C1 segment of cervical spinal cord (tissue), 14 donors: ENCODE measurements at regions not wholly inside any gene's neighbourhood (a gene's known extent, or its start where the extent isn't known, plus 50 kb on each side); places are given as distances from the start of the nearest gene placed in this dataset.

ENCODE experiments used
- DNase-seq, 14 donors: peaks; one replicate each; lab custom pipeline; 2025; lab: John Stamatoyannopoulos, UW

DNA sequence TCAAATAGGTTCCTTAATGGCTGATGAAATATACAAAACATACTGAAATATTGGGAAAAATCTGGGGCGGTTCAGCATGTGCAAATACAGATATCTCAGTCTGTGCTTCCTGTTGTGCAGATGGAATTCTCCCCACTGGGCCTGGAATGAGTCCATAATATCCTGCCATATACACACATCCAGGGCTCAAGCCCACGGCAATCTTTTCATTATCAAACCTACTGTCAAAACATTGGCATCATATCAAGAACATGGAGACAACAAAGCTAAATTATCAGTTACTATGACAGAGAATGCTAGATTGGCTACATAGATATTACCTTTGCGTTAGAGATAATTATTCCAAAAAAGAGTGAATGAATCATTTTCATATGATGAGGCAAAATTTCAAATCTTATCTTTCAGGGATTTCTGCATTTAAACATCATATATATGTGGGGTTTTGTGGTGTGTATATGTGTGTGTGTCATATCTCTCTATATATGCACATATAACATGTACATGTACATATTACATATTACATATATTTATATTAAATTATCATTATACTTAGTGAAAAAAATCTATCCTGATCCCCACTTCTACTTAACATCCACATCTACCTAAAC is 713.3 kb downstream of the GBE1 start:
- no peak for DNase-seq

DNA sequence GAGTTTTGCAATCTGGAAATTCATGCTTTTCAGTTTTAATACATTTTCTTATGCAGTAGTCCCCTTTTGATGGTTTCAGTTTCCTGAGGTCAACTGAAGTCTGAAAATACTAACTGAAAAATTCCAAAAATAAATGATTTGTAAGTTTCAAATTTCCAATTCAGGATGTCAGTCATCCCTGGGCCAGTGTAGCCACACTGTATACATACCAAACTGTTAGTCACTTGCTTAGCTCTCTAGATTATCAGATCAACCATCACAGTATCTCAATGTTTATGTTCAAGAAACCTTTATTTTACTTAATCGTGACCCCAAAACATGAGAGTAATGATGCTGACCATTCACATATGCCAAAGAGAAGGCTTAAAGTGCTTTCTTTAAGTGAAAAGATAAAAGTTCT is 715.5 kb downstream of the GBE1 start:
- no peak for DNase-seq

DNA sequence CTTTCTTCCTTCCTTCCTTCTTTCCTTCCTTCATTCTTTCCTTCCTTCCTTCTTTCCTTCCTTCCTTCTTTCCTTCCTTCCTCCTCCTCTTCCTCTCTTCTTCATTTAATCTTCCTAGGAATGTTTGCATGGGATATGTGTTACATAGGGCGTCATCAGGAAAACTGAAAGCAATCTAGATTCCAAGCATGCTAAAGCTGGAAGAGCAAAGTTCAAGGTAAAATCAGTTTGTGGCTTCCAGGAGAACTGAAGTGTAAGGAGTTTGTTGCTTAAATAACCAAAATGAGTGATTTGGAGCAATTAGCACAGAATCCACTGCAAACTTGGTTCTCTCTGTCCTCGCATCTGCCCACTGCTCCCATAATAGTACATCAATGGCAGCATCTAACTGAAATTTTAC is 716.2 kb downstream of the GBE1 start:
- DNase-seq: no peak

DNA sequence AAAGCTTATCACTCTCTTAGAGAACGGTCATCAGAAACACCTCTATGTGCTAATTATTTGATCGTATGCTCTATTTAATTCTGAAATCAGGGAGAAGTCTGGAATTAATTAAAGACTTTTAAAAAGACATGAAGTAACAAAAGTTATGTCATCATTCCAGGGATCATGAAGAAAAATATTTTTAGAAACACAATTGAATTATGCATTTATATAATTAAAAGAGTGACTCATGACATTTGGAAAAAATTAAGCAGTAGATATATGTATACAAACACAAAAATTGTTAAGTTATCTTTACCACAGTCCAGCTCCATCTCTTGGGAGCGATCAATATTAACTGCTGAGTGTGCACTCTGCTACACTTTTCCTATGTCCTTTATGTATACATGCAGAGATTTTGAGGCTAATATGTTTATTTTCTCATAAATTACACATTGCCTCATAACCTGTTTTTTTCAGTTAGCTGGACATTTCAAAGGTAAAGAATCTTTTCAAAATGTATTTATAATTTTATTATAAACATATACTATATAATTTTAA is 717.7 kb downstream of the GBE1 start:
- DNase-seq: no peak

DNA sequence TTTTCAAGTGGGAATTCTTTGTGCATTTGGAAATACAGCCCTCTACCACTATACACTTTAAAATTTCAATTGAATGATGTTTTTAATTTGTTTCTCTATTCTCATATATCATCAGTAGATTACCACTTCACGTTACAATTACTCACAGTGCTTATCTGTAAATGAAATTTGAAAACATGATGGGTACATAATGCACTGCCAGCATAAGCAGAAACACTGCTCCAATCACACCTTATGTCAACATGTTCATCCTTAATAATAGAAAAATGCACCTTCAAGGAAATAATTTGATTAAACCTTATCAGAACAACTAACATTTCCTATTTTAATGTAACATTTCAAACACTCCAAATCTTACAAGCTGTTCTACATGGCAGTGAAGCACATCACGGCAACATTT is 718.4 kb downstream of the GBE1 start:
- no peak for DNase-seq

DNA sequence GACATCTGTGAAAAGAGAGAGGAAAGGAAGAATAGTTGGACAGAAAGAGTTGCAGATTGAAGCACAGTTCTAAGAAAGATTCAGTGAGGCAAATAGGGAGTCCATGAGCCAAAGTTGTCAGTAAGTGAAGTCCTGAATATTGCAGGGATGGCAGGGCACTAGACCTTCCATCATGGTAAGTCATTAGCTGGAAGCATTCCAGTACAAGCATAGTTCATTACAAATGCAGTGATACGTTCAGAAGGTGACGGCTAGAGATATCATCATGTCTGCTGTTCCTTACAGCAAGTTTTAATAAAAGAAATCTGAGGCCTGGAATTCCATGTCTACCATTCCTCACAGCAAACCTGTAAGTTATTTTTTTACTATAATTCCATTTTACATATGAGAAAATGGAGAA is 720.1 kb downstream of the GBE1 start:
- DNase-seq: no peak

DNA sequence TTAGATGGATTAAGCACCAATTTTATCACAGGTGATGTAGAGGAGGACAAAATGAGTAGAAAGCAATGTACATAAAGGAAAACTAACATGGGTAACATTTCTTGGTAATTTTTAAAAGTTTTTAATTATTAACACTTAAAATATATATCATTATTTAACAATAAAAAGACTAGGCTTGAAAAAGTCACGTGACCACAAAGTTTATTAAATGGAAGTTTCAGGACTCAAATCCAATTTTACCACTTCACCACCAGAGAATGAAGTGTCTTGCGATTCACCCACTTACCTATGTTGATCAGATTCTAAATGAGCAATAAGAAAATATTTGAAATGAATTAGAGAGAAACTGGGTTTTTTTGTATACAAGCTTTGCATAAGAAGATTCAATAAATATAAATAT is 721.3 kb downstream of the GBE1 start:
- DNase-seq: no peak

DNA sequence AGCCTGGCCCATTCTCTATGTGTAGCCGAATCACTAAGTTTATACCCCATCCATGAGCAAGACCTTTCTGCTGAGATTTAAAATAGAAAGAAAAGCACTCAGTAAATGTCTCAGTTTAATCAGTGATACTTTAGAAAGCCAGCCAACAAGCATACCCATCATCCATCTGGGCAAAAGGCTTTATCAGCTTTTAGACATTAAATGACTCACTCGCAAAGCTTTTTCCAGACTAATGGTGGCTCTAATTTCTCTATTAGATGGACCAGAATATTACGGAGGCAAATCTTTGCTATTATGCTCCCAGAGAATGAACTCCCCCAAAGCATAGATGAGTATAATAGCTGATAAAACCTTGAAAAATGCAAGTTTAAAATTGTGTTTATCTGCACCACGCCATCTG is 727.8 kb downstream of the GBE1 start:
- no peak for DNase-seq

DNA sequence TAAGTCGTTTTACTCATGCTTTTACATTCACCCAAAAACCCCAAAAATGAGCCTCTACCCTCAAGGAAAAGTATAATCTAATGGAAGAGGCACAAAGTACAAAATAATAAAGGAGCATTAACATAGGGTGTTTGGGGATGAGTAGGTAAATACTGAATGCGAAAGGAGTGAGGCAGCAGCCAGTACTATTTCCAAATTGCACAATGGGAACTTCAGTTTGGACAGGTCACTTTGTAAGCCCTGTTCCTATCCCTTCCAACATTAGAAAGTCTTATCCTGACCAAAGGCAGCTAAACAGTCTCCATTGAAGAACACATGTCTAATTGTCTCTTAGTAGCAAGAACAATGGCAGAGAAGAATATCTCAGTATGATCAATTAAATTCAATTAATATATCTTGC is 728.3 kb downstream of the GBE1 start:
- DNase-seq: no peak

DNA sequence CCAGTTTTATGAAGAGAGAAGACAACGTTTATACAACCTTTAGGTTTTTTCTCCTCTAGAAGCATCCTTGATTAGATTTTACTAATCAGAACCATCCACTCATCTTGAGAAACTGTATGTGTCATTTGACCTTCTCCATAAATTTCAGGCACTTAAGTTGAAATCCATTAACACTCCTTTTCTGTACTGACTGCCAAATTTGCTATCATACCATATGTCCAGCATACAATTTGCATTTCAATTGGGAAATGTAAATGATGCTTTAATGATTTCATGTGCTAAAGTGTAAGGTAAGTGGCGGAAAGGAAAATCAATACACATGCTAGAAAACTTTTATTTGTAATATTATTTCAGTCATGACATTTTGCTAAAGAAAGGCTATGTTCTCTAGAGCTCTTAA is 731.6 kb downstream of the GBE1 start:
- DNase-seq: no peak

DNA sequence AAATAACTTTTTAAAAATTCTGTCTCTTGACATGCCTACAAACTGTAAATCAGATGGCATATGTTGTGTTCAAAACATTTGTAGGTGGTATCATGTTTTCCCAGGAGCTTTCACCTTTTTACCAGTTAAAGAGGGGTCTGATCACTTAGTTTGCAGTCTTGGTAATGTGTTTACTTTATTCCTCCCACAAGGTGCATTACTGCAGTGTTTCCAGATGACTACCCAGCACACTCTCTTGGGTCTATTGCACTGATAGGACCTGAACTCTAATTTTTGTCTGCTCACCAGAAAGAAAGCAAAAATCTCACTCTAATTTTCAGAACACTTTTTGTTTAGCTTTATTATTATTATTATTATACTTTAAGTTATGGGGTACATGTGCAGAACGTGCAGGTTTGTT is 734.1 kb downstream of the GBE1 start:
- DNase-seq: no peak

DNA sequence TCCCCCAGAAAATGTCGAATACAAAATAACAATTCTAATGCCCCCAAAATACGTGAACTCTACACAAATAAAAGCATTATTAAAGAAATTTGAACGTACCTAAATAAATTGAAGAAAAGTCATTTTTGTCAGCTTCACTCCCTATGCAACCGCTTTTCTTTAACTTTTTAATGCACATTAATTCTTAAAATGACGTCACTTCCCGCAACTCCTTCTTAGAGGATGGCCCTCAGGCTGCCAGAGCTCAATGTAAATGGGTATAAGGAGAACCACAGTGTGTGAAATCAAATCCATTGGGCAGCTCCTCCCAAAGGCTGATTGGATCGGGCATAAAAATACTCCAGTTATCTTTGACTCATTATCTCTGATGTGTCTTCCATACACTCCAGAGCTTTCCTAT is 736.9 kb downstream of the GBE1 start:
- DNase-seq: no peak

DNA sequence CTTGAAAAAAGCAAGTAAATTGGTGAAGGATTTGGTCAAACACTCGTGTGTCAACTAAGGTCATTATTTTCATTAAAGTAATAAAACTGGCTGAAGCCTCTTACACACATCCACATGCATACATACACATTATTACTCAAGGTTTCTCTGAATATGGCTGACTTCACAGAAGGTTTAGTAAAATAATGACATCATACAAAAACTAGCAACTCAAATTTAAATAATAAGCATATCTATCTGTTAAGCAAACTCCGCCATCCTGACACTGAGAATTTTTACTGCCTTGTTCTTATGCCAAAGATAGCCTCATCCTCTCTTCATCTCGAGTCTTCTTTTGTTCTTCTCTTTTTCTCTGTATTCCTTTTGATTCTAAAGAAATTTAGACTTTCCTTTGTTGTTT is 739.1 kb downstream of the GBE1 start:
- no peak for DNase-seq

DNA sequence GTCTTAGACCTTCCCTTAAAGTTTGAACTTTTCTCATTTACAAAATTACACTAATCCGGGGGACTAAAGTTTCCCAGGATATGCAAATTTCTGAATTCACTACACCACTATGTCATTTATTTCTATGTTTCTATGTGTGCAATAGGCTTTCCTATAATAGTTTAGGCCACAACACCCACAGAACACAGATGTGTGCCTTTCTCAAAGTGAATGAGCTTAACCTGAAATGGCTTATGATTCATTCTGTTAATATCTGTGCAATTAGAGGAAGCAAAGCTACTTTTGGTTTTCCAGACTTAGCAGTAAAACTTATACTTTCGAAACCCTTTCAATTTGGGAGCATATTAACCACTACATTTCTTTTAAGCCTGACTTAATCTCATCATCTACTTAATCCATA is 748.1 kb downstream of the GBE1 start:
- no peak for DNase-seq

DNA sequence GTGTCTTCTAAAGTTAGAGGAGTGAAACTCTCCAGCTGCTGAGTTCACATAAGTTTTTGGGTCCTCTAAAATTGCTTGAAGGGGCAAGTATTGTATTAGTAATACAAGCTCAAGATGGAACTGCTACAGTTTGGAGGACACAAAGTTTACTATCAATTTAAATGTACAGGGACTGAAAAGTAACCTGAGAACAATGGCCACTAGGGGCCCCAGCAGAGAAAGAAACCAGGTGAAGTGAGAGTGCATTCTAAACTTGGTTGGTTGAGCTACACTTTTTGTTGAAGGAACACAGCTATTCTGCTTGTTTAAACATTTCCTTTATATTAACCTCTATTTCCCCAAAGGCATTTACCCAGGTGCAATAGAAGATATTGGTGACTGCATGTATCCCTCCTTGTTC is 755.5 kb downstream of the GBE1 start:
- DNase-seq: no peak

DNA sequence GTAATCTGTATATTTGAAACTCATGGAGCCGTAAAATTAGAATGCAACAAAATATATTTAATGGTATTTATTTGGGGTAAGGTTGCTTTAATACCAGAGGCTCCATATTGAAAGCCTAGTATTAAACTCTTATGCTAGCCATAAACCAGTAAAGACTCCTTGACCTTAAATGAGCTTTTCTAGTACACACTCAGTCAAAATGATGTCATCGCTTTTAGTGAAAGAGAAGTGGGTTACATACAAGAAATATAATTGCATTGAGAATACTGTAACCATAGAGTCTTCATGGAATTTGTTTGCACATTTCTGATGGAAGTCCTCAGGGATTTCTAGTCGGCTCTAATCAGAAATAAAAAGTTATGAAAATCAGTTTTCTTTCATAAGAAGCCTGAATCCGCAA is 757.6 kb downstream of the GBE1 start:
- no peak for DNase-seq

DNA sequence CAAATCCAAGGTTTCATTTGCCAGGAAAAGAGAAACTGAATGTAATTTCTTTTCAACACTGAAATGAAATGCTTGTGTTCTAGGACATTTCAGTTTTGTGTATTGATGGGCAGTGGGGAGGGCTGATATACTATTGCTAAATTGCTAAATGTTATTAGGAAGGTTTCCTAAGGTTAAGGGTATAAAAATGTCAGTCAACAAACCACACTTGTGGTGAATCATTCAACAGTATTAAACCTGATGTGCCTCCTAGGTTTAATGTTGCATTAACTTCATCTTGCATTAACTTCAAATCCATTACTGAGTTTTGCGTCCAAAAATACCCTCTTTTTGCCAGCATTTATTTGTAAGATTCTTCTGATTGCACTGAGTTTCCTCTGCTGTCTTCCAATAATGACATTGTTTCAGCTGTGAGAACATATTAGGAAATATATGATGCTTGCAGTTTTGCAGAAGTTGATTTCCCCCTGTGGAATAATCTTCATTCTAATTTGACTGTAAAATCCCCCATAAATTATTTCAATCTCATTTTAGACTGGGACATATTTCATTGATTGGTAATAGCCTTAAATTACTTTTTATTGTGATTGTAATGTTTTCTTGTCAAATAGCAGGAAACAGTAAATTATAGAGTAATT is 758.3 kb downstream of the GBE1 start:
- no peak for DNase-seq

DNA sequence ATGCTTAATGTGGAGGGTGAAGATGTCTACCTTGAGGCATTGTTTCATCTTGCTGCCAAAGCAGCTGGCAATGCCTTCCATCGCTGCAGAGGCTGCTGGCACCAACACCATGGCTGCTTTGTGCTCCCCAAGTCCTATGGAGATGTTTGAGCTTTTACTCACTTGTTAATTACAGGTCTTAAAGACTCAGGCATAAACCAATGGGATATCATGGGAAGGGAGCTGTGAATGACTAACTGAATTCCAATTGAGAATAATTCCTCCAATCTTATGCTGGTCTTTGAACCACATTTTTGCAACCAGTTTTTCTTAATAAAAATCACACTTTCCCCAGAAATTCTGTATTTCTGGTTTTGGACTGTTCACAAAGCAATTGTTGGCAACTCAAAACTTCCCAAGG is 762.0 kb downstream of the GBE1 start:
- no peak for DNase-seq

DNA sequence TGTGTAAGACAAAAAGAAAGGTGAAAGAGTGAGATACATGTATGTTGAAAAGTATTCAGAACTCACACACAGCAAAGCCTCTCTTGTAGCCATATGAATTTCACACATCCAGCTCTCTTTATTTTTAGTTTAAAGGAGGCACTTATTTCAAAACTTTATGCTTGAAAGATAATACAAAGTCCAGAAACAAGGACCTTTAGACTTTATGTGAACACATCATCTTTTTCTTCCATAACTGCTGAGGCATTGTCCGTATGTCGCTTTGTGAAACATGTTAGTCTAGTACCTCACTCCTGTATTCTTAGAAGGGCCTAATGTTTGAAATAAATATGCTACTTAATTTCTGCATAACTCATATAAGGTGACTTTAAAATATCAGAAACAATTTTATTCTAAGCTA is 763.4 kb downstream of the GBE1 start:
- DNase-seq: no peak

DNA sequence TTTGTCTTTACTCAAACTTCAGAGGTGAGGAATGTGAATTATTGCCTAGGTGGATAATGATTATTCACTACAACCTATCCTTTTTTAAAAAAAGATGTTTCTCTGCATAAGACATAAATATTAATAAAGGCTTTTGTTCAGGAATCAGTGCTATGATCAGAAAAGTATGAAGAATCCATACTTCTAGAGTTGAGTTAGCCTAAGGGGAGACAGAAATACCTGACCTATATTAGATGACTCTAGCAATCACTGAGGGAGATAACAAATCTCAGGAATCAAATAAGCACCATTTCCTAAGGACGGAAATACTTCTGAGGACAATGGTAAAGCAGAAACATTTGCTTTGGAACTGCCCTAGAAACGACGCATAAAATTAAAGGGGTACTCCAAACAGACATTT is 763.8 kb downstream of the GBE1 start:
- DNase-seq: no peak

DNA sequence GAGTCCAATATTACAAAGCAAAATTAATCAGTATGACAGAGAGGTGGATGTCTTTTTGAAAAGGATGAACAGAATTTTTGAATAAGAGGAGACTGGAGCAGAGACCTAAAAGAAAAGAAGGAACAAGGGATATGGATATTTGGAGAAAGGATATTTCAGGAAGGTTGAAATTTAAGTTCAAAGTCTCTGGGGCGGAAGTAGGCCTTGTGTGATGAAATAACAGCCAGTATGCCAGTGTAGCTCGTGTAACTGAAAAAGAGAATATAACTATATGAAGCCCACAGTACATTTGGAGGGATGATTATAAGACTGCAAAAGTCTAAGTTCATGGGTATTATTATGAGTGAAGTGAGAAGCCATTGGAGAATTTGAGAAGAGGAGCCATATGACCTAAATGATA is 766.7 kb downstream of the GBE1 start:
- no peak for DNase-seq

DNA sequence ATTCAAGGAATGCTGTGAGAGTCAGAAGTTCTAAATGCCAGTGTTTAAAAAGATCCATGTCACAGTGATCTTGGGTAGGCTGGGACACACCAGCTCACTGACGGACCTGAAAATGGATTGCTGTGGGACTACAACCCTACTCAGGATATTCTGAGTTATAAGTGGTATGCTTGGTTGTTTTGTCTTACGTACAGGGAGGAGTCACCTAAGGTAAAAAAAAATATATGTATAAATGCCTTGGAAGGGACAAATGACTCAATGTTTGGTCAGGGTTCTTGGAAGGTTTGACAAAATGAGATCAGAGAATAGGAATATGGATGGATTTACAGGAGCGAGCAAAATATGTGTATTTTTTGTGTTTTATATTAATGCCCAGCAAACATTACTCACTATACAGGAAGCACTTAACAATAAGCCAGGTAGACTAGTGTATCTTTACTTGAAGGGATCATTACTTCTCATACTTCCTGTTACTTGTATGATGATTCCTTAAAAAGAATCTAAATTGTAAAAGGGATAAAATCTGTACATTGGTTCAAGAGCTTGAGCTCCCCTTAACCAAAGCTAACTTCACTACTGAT is 767.3 kb downstream of the GBE1 start:
- no peak for DNase-seq

DNA sequence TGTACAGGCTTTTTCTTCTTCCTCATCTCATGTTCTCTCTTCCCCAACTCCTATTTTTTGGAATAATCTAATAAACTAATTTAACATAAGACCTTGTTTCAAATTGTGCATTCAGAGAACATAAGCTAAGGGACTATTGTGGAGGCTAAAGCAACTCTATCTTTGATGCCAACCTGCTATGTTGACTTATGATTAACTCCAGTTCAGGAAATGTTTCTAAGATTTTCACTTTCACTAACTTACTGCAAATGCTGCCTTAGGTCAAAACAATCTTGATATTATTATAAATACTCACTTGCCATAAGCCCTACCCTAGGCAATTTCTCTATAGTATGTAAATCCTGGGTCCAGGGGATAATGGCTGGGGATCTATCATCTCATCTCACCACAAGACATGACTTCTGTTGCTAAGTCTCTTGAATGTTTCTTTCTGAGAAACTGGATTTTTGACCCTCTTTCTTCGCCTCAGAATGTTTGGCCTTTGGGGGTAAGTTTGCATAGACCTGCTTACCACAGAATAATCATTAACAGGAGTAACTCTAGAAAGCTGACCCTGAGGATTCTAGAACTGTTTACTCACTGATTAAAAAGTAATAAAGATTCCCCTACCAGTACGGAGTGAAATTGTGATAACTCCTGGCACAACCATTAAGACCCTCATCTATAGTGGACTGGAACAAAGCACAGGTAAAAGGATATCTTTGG is 768.1 kb downstream of the GBE1 start:
- DNase-seq: no peak
